HepG2 (cell line): ENCODE measurements at regions not wholly inside any gene's neighbourhood (a gene's known extent, or its start where the extent isn't known, plus 50 kb on each side); places are given as distances from the start of the nearest gene placed in this dataset.

Source experiments
- CEBPG ChIP-seq: IDR thresholded peaks from 2 replicates; pipeline ENCODE4 v1.6.1; 2016
- HDAC1 ChIP-seq: sonication (generic); formaldehyde crosslinking; IDR thresholded peaks from 2 replicates; pipeline ENCODE4 v1.5.1; 2020; ENCODE audit warnings: mild to moderate bottlenecking, missing genetic modification reagents
- NCOA1 ChIP-seq: sonication (generic); formaldehyde crosslinking; IDR thresholded peaks from 2 replicates; pipeline ENCODE4 v1.9.0; 2021; ENCODE audit warnings: missing genetic modification reagents
- RNF2 ChIP-seq: fragments of 450-650 bp; conservative IDR thresholded peaks from 2 replicates; pipeline ENCODE4 v1.6.1; 2016; ENCODE audit warnings: low read depth
- SP2 ChIP-seq: sonication (generic); formaldehyde crosslinking; IDR thresholded peaks from 2 replicates; pipeline ENCODE4 v1.5.1; 2020; ENCODE audit warnings: mild to moderate bottlenecking, missing genetic modification reagents
- TCF12 ChIP-seq, 2 experiments: fragments of 450-650 bp in 1 of 2; sonication (generic) in 1 of 2; formaldehyde crosslinking in 1 of 2; IDR thresholded peaks; 2 replicates each; pipeline versions ENCODE4 v1.6.1 to v1.8.0; 2017 to 2022; ENCODE audit warnings: antibody characterized with exemption in 1 of 2, mild to moderate bottlenecking in 1 of 2, missing genetic modification reagents in 1 of 2, moderate library complexity in 1 of 2
- ZNF121 ChIP-seq: sonication (generic); formaldehyde crosslinking; IDR thresholded peaks from 2 replicates; pipeline ENCODE4 v1.5.0; 2020; ENCODE audit warnings: mild to moderate bottlenecking, missing genetic modification reagents
- ZNF747 ChIP-seq: sonication (generic); formaldehyde crosslinking; IDR thresholded peaks from 2 replicates; pipeline ENCODE4 v1.8.1; 2023; ENCODE audit warnings: missing genetic modification reagents, mild to moderate bottlenecking, borderline replicate concordance
- TF ChIP-seq, protein P1 (sequence below): sonication (generic); formaldehyde crosslinking; IDR thresholded peaks from 2 replicates; pipeline ENCODE4 v1.4.0; 2020; ENCODE audit warnings: missing genetic modification reagents
- TF ChIP-seq, protein P2 (sequence below): sonication (generic); formaldehyde crosslinking; IDR thresholded peaks from 2 replicates; pipeline ENCODE4 v1.4.0; 2020; ENCODE audit warnings: low read depth, mild to moderate bottlenecking, missing genetic modification reagents
- TF ChIP-seq, protein P3 (sequence below): sonication (generic); formaldehyde crosslinking; IDR thresholded peaks from 2 replicates; pipeline ENCODE4 v1.5.0; 2020; ENCODE audit warnings: mild to moderate bottlenecking, missing genetic modification reagents, moderate library complexity

DNA sequence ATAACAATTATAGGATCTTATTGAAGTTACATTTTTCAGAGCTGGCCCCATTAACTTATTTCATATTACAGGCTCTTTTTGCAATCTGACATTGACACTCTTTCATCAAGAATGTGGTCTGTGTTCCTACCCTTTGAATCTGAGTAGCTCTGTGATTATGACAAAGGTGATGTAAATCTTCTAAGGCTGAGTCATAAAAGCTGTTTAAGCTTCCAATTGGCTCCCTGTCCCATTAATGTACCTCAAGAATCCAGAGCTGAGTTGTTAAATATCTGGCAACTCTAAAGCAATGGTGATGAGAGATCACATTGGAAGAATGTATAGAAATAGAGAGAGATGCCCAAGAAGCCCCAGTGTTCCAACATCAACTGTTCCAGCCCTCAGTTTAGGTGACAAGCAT, 178.5 kb upstream of the DEPDC1 start:
- TF ChIP-seq, protein P1, sequence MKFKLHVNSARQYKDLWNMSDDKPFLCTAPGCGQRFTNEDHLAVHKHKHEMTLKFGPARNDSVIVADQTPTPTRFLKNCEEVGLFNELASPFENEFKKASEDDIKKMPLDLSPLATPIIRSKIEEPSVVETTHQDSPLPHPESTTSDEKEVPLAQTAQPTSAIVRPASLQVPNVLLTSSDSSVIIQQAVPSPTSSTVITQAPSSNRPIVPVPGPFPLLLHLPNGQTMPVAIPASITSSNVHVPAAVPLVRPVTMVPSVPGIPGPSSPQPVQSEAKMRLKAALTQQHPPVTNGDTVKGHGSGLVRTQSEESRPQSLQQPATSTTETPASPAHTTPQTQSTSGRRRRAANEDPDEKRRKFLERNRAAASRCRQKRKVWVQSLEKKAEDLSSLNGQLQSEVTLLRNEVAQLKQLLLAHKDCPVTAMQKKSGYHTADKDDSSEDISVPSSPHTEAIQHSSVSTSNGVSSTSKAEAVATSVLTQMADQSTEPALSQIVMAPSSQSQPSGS, result no peak
- TF ChIP-seq ZNF747 (CRISPR knock-in tag) (no peak), RNF2 (no peak), TCF12 (IDR thresholded peaks at IDR 0.05) (no peak), TCF12 (CRISPR knock-in tag; IDR thresholded peaks at IDR 0.05) (no peak), NCOA1 (CRISPR knock-in tag) (no peak), HDAC1 (CRISPR knock-in tag) (no peak), SP2 (CRISPR knock-in tag) (no peak), CEBPG (no peak), ZNF121 (no peak)
- TF ChIP-seq, protein P2, sequence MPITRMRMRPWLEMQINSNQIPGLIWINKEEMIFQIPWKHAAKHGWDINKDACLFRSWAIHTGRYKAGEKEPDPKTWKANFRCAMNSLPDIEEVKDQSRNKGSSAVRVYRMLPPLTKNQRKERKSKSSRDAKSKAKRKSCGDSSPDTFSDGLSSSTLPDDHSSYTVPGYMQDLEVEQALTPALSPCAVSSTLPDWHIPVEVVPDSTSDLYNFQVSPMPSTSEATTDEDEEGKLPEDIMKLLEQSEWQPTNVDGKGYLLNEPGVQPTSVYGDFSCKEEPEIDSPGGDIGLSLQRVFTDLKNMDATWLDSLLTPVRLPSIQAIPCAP (CRISPR knock-in tag), result no peak
- TF ChIP-seq, protein P3, sequence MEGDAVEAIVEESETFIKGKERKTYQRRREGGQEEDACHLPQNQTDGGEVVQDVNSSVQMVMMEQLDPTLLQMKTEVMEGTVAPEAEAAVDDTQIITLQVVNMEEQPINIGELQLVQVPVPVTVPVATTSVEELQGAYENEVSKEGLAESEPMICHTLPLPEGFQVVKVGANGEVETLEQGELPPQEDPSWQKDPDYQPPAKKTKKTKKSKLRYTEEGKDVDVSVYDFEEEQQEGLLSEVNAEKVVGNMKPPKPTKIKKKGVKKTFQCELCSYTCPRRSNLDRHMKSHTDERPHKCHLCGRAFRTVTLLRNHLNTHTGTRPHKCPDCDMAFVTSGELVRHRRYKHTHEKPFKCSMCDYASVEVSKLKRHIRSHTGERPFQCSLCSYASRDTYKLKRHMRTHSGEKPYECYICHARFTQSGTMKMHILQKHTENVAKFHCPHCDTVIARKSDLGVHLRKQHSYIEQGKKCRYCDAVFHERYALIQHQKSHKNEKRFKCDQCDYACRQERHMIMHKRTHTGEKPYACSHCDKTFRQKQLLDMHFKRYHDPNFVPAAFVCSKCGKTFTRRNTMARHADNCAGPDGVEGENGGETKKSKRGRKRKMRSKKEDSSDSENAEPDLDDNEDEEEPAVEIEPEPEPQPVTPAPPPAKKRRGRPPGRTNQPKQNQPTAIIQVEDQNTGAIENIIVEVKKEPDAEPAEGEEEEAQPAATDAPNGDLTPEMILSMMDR (CRISPR knock-in tag), result no peak
